SK-N-SH (cell line): ENCODE measurements at regions not wholly inside any gene's neighbourhood (a gene's known extent, or its start where the extent isn't known, plus 50 kb on each side); places are given as distances from the start of the nearest gene placed in this dataset.

Source experiments
- JUND ChIP-seq: IDR thresholded peaks from 2 replicates; pipeline ENCODE4 v1.4.0; 2012
- TF ChIP-seq, protein P1 (sequence below): fragments of 200-600 bp; sonication (generic); IDR thresholded peaks from 2 replicates; pipeline ENCODE4 v1.6.1; 2017; ENCODE audit warnings: antibody characterized with exemption, mild to moderate bottlenecking, moderate library complexity

DNA sequence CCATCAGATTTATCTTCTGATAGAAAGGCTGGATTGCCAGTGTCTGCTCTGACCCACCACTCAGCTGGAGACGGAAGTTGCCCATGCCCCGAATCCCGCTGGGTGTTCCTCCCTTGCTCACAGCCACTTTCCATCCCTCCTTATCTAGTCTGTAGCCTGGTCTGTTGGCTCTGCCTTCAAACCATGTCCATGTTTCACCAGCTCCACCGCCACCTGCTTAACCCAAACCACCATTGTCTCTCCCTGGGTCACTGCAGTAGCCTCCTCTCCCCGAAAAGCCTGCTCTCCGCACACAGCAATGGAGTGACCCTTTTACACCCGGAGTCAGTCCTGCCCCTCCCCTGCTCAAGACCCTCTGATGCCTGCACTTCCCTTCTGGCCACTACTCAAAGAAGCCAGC, 60.4 kb downstream of the GLI2 start:
- no peak for TF ChIP-seq JUND
- TF ChIP-seq, protein P1, sequence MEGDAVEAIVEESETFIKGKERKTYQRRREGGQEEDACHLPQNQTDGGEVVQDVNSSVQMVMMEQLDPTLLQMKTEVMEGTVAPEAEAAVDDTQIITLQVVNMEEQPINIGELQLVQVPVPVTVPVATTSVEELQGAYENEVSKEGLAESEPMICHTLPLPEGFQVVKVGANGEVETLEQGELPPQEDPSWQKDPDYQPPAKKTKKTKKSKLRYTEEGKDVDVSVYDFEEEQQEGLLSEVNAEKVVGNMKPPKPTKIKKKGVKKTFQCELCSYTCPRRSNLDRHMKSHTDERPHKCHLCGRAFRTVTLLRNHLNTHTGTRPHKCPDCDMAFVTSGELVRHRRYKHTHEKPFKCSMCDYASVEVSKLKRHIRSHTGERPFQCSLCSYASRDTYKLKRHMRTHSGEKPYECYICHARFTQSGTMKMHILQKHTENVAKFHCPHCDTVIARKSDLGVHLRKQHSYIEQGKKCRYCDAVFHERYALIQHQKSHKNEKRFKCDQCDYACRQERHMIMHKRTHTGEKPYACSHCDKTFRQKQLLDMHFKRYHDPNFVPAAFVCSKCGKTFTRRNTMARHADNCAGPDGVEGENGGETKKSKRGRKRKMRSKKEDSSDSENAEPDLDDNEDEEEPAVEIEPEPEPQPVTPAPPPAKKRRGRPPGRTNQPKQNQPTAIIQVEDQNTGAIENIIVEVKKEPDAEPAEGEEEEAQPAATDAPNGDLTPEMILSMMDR = no peak
